Panc1 (cell line): ENCODE measurements at regions not wholly inside any gene's neighbourhood (a gene's known extent, or its start where the extent isn't known, plus 50 kb on each side); places are given as distances from the start of the nearest gene placed in this dataset.

Source experiments
- ATAC-seq: fragments of 200-7000 bp; cut with Tn5 transposase; 2 replicates; pipeline ENCODE4 v1.9.1; 2020; ENCODE audit warnings: mild to moderate bottlenecking, moderate library complexity
- BruUV-seq: library from RNA; stranded (reverse); fragments of 400-500 nt; replicated peaks from 2 replicates; lab custom pipeline; 2021; lab: Mats Ljungman, UMichigan
- CTCF ChIA-PET: fragments of 300-600 bp; sonication (Branson Sonifier 250); formaldehyde crosslinking; loops from one replicate; lab custom pipeline; 2022; ENCODE audit warnings: antibody characterized with exemption; lab: Charles Lee
- POLR2A ChIA-PET: fragments of 300-600 bp; sonication (Branson Sonifier 250); formaldehyde crosslinking; loops from one replicate; lab custom pipeline; 2022; ENCODE audit warnings: antibody characterized with exemption; lab: Charles Lee
- DNase-seq: peaks from one replicate; pipeline ENCODE4 v3.0.0-alpha.2; 2010; ENCODE audit warnings: low read depth, low spot score
- H3K27ac ChIP-seq: 2 replicates; pipeline ENCODE4 v1.5.1; 2011; ENCODE audit warnings: mild to moderate bottlenecking, low read length, inconsistent platforms
- H3K27me3 ChIP-seq: fragments of 200-500 bp; sonication (Bioruptor generic); 2 replicates; pipeline ENCODE4 v1.6.0; 2014; ENCODE audit warnings: low read length, inconsistent platforms; ENCODE audit not compliant: control insufficient read depth, insufficient read depth
- H3K36me3 ChIP-seq: fragments of 200-500 bp; sonication (Bioruptor generic); 2 replicates; pipeline ENCODE4 v1.5.1; 2014; ENCODE audit warnings: inconsistent platforms, mild to moderate bottlenecking, low read length, moderate library complexity; ENCODE audit not compliant: control insufficient read depth, insufficient read depth
- H3K4me1 ChIP-seq: 2 replicates; pipeline ENCODE4 v1.5.1; 2011; ENCODE audit warnings: inconsistent platforms, mild to moderate bottlenecking, low read length, moderate library complexity; ENCODE audit not compliant: control insufficient read depth, insufficient read depth
- H3K4me3 ChIP-seq, 2 experiments: 2 replicates each; pipeline ENCODE4 v1.5.1; 2011 to 2012; ENCODE audit warnings: low read depth in 2 of 2, low read length in 2 of 2, mild to moderate bottlenecking in 2 of 2, inconsistent platforms in 1 of 2, moderate library complexity in 1 of 2
- H3K9me3 ChIP-seq: fragments of 200-500 bp; sonication (Bioruptor generic); 2 replicates; pipeline ENCODE4 v1.5.1; 2014; ENCODE audit warnings: low read depth, mild to moderate bottlenecking, inconsistent platforms, low read length, moderate library complexity; ENCODE audit not compliant: control insufficient read depth, insufficient read depth
- CTCF ChIP-seq: fragments of 450-650 bp; IDR thresholded peaks from 2 replicates; pipeline ENCODE4 v1.5.1; 2017; ENCODE audit warnings: mild to moderate bottlenecking
- POLR2AphosphoS5 ChIP-seq: IDR thresholded peaks from 2 replicates; pipeline ENCODE4 v1.6.1; 2012; ENCODE audit warnings: mild to moderate bottlenecking, low read depth, low read length, moderate library complexity
- REST ChIP-seq, 2 experiments: IDR thresholded peaks; 2 replicates each; pipeline ENCODE4 v1.6.1; 2011 to 2012; ENCODE audit warnings: low read depth in 2 of 2, control low read depth in 1 of 2, low read length in 1 of 2, mild to moderate bottlenecking in 1 of 2, moderate library complexity in 1 of 2; ENCODE audit not compliant: insufficient read depth in 1 of 2
- SIN3A ChIP-seq: IDR thresholded peaks from 2 replicates; pipeline ENCODE4 v1.6.1; 2012; ENCODE audit warnings: low read depth, mild to moderate bottlenecking, low read length, moderate library complexity, borderline replicate concordance; ENCODE audit not compliant: insufficient read depth
- TCF7L2 ChIP-seq: IDR thresholded peaks from 2 replicates; pipeline ENCODE4 v1.6.1; 2011; ENCODE audit warnings: mild to moderate bottlenecking, low read depth, low read length, inconsistent platforms
- in situ Hi-C: cut with HindIII; loops from 2 replicates; pipeline ENCODE4 v1.10.0; 2016; ENCODE audit warnings: low sequenced_read_pairs, low pct_unique_long_range_greater_than_20kb
- intact Hi-C: fragments of 100-400 bp; cut with micrococcal nuclease; formaldehyde crosslinking; loops from one replicate; pipeline ENCODE4 v1.10.0; 2022; ENCODE audit not compliant: unreplicated experiment

- ChIA-PET CTCF (no interaction called here), POLR2A (no interaction called here)
- TF ChIP-seq REST (IDR thresholded peaks at IDR 0.05; ENCODE audit: insufficient read depth in 1 of 2, low read depth in 2 of 2, low read length in 1 of 2) (no peak), SIN3A (no peak), CTCF (no peak), TCF7L2 (no peak), POLR2AphosphoS5 (no peak)
- in situ Hi-C loops, result no loop called here
- DNase-seq (no peak), ATAC-seq (no peak)
- no peak overlapping the region for H3K4me3 ChIP-seq
- no TSS peak for BruUV-seq
- intact Hi-C loops, result no loop called here
- no peaks in the 10 kb centered on the region for H3K9me3 ChIP-seq
- no peak overlapping the region for H3K27ac ChIP-seq
- H3K36me3 ChIP-seq, result no peaks in the 10 kb centered on the region
- H3K4me1 ChIP-seq, result no peaks in the 10 kb centered on the region
- H3K27me3 ChIP-seq, result no peaks in the 10 kb centered on the region
Observed at GRCh38 chr14:105888784-105889665, 362.6 kb downstream of the TMEM121 start.

- DNase-seq, result no peak
- no peaks in the 10 kb centered on the region for H3K4me1 ChIP-seq
- BruUV-seq, result no TSS peak
- intact Hi-C loops, result no loop called here
- H3K36me3 ChIP-seq, result no peaks in the 10 kb centered on the region
- no peak for TF ChIP-seq TCF7L2
- in situ Hi-C loops, result no loop called here
- H3K27ac ChIP-seq, result no peak overlapping the region
- no peak overlapping the region for H3K4me3 ChIP-seq
- ChIA-PET POLR2A (no interaction called here), CTCF (no interaction called here)
- no peaks in the 10 kb centered on the region for H3K27me3 ChIP-seq
- ATAC-seq, result no peak
- H3K9me3 ChIP-seq, result no peaks in the 10 kb centered on the region
Observed at GRCh38 chr14:105889666-105890473, 363.5 kb downstream of the TMEM121 start.
